ENCODE measurements at regions not wholly inside any gene's neighbourhood (a gene's known extent, or its start where the extent isn't known, plus 50 kb on each side); places are given as distances from the start of the nearest gene placed in this dataset.
A peak's percentile ranks its signal among the peaks of the same experiment; 100 is the strongest.
"Not testable (repeated sequence)": the region's sequence is repeated elsewhere in the genome, so short reads cannot be mapped to it uniquely, and the experiment has no call there.

DNA sequence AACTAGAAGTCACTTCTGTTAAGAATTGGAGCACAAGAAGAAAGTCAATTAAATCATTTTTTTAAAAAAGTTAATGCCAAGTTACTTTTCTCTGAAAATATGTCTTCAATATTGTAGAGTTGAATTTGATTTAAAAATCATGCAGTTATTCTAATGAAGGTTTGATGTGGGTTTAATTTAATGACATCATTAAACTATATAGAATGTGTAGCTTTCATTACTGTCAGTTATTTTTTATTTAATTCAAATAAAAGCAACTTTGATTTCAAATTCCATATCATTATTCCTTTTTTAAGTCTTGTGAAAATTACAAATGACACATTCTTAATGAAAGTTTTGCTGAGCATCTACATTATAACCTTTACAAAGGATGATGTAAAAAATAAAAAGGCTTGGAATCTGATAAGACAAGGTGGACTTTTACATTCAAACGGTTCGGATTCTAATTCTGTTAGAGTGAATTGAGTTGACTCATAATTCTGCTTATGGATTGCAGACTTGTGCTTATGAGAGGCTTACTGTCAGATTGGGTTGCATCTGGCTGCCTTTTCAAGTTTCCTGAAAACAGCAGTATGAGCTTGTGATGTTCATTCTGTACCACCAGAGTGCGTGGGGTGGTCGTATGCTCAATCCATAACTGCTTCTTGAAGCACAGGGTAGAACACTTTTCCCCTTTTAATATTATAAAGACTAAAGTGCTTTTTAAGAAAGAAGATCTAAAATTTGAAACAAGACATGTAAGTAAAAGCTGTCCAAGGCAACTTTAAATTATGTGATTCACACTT, 253.0 kb upstream of the ARRDC3 start:
- no peak for DNase-seq (ENCODE audit: low spot score)

GRCh38 chr5:91632871-91633270, 249.8 kb upstream of the ARRDC3 start:
- DNase-seq (ENCODE audit: low spot score), result no peak

- DNase-seq (ENCODE audit: low spot score), result no peak
Observed at GRCh38 chr5:91611746-91612145, 228.6 kb upstream of the ARRDC3 start.

DNA sequence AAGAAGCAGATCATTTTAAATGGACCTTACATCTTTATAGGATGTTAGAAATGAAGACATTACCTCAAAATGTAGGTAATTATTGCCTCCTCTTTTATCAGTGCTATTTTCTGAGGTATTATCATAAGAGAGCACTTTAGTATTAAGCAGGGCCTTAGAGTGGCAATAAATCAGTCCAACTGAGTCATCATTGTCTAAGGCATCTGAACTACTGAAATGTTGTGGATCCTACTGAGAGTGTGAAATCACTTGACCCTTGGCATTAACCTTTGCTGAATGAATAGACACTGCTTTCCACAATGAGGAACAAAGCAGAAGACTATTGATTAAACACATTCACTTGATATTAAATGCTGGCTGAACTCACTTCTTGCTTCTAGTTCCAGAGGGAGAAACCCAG, 224.6 kb upstream of the ARRDC3 start:
- peak; percentile 13 for DNase-seq (ENCODE audit: low spot score)

GRCh38 chr5:91599863-91600262, 216.7 kb upstream of the ARRDC3 start:
- no peak for DNase-seq (ENCODE audit: low spot score)

- no peak for DNase-seq (ENCODE audit: low spot score)
Observed at GRCh38 chr5:91598216-91598615, 215.1 kb upstream of the ARRDC3 start.

DNA sequence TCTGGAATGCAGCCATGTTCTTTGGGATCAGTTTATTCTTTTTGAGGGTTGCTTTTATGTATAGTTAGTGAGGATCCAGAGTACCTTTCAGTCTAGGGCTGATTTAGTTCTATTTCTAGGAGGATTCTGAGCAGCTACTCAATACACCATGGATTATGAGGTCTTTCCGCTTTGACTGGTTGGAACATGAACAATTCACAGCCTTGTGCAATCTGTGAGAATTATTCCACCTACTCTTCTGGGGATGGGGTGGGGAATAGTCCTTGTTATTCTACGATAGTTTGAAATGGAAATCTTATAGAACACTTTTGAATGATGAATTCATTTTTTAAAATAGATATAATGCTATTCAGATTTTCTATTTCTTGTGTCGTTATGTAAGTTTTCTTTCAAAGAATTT, 212.3 kb upstream of the ARRDC3 start:
- no peak for DNase-seq (ENCODE audit: low spot score)

GRCh38 chr5:91591076-91591475, 208.0 kb upstream of the ARRDC3 start:
- DNase-seq (ENCODE audit: low spot score), result peak; percentile 14

DNA sequence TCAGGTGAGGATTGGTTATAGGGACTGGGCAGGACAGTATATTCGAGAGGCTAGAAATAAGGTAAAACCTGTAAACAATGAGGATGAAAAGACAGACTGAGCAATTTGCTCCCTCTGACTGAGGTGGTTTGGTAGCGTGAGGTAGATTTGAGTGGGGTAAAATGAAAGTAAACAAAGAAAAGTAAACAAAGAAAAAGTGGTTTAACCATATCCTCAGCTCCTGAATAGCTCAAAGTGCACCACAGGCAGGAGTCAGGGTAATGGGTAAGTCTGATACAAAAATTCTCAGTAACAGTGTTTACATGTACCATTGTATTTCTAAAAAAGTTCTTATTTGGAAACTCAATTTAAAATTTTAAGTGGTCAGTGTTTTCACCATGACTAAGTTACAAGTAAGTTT, 203.1 kb upstream of the ARRDC3 start:
- DNase-seq (ENCODE audit: low spot score), result no peak

DNA sequence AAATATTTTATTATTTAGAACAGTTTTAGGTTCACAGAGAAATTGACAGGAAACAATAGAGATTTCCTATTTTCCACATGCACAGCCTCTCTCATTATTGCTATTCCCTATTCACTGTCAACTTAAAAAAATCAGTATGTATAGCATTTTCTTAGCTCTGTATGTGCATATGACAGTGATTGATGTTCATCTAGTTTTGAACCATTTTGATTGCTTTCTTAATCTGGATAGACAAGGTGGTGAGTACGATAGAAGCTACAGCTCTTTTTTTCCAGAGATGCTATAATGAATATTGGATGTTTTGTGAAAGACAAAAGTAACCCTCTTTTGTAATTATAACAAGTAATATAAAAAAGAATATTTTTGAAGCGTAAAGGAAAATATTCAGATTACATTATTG, 201.2 kb upstream of the ARRDC3 start:
- no peak for DNase-seq (ENCODE audit: low spot score)

- not testable (repeated sequence) for DNase-seq (ENCODE audit: low spot score)
Observed at GRCh38 chr5:91566012-91566411, 182.9 kb upstream of the ARRDC3 start.

- DNase-seq (ENCODE audit: low spot score), result no peak
Observed at GRCh38 chr5:91562922-91563321, 179.8 kb upstream of the ARRDC3 start.

DNA sequence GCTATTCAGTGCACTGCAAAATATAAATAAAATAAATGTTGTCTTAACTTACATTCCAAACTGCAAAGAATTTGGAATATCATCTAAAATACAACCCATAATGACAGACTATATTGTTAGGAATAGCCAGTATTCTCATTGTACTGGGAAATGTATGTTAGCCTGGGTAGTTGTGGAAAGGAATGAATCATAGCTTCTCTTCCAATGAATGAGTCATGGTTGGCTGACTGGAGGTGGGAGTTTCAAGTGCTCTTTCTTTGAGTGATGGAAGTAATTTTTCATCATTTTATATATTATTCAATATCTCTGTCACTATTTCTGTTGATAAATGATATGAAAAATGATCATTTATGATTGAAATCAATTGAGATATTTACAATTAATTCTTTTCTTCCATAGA, 158.6 kb upstream of the ARRDC3 start:
- DNase-seq (ENCODE audit: low spot score), result peak; percentile 51

DNA sequence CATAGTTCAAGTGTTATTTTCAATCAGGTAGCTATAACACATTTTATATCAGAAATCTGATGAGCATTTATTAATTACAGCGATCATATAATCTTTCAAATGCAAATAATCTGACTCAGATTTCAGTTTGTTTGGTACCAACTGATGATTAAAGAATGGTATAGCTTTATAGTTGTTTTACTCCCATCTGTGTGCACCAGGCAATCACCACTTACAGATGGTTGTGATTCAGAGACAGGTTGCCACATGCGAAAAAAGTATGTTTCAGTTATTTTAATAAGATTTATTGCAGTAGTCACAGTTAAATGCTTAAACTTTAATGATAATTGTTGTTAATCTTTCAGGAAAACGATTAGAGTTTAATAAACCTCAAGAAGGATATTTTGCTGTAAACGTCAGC, 155.1 kb upstream of the ARRDC3 start:
- DNase-seq (ENCODE audit: low spot score), result no peak

- DNase-seq (ENCODE audit: low spot score), result no peak
Observed at GRCh38 chr5:91535499-91535898, 152.4 kb upstream of the ARRDC3 start.

GRCh38 chr5:91534332-91534731, 151.2 kb upstream of the ARRDC3 start:
- no peak for DNase-seq (ENCODE audit: low spot score)

DNA sequence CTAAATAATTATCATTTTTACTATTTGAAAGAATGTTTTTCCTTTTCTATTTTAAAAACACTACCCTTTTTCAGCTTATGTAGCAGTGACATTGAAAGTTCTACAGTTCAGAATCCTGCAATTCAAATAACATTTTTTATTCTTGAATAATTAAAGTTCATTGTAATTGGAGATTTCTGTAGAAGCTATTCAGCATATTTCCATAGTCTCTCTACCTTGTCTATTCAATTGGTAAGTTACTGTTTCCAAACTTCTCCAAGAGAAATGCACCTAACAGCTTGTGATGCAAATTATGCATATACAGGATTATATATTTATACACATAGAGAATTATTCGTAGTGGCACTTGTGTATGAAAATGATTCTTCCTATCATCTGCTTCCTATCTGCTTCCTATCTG, 149.7 kb upstream of the ARRDC3 start:
- DNase-seq (ENCODE audit: low spot score), result no peak

GRCh38 chr5:91532281-91532680, 149.2 kb upstream of the ARRDC3 start:
- no peak for DNase-seq (ENCODE audit: low spot score)

DNA sequence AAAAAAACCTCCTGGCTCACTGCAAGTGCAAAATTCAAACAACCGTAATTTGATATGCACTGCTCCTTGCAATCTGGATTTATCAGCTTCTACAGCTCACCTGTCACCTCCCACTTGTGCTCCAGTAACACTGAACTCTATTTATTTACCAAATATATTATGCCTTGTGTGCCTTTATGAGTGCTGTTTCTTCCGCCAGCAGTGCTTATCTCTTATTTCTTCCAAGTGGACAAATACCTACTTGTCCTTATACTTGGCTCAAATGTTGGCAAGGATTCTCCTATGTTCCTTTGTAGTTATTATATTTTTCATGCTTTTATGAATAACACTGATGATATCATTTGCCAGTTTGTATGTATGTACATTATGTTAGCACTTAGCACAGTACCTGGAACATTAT, 145.7 kb upstream of the ARRDC3 start:
- DNase-seq (ENCODE audit: low spot score), result no peak

DNA sequence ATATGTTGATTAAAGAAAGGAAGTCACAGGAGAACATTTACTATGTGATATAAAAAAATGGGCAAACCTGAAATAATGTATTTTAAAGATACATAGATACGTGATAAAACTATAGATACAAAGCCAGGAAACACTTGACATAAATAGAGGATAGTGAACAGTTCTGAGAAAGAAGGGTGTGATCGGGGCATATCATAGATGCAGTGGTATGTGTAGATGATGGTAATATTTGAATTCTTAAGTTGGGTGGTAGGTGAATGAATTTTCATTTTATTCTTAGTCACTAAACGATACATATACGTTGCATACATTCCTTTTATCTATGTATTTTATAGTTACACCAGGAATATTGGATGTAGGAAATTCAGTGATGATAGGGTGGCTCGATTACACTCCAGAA, 138.7 kb upstream of the ARRDC3 start:
- no peak for DNase-seq (ENCODE audit: low spot score)

GRCh38 chr5:91521334-91521733, 138.2 kb upstream of the ARRDC3 start:
- no peak for DNase-seq (ENCODE audit: low spot score)

- no peak for DNase-seq (ENCODE audit: low spot score)
Observed at GRCh38 chr5:91514400-91514799, 131.3 kb upstream of the ARRDC3 start.

GRCh38 chr5:91503321-91503720, 120.2 kb upstream of the ARRDC3 start:
- no peak for DNase-seq (ENCODE audit: low spot score)

- DNase-seq (ENCODE audit: low spot score), result no peak
Observed at GRCh38 chr5:91500758-91501157, 117.6 kb upstream of the ARRDC3 start.

All from A172 (cell line).